ENCODE measurements at regions not wholly inside any gene's neighbourhood (a gene's known extent, or its start where the extent isn't known, plus 50 kb on each side); places are given as distances from the start of the nearest gene placed in this dataset.

- no peak overlapping the region for H4K91ac ChIP-seq (ENCODE audit: insufficient read depth, low read depth, low read length)
- H3K4me2 ChIP-seq (ENCODE audit: low read depth, low read length) = no peak overlapping the region
- no TSS peak for BruUV-seq (replicated peaks)
- no peak overlapping the region for H2BK20ac ChIP-seq (ENCODE audit: low read depth, low read length)
- no peak overlapping the region for H3K9ac ChIP-seq (ENCODE audit: low read depth, low read length)
- no peak overlapping the region for H3K14ac ChIP-seq (replicated peaks; ENCODE audit: low read depth, low read length)
- no peaks in the 10 kb centered on the region for H3K9me1 ChIP-seq (ENCODE audit: insufficient read depth, low read length)
- peaks cover 7% of the 10 kb centered on the region for H3K9me3 ChIP-seq (ENCODE audit: control insufficient read depth, insufficient read depth, low read length)
- in situ Hi-C loops (cut with MboI; ENCODE audit: low sequenced_read_pairs) (no loop called here), dilution Hi-C loops (cut with HindIII; ENCODE audit: low sequenced_read_pairs, unreplicated experiment) (no loop called here), intact Hi-C loops (cut with micrococcal nuclease) (no loop called here)
- no peak overlapping the region for H3K27ac ChIP-seq (ENCODE audit: insufficient read depth, low read length)
- ChIA-PET CTCF (no interaction called here), POLR2A (ENCODE audit: unreplicated experiment) (no interaction called here)
- ATAC-seq (ENCODE audit: low read depth) (no peak), DNase-seq (no peak)
- H3K27me3 ChIP-seq (ENCODE audit: control insufficient read depth, insufficient read depth, low read length) = no peaks in the 10 kb centered on the region
- H3K23ac ChIP-seq (ENCODE audit: low read depth, low read length) = no peak overlapping the region
- no peaks in the 10 kb centered on the region for H4K20me1 ChIP-seq (ENCODE audit: insufficient read depth, low read length)
- no peak overlapping the region for H2BK5ac ChIP-seq (ENCODE audit: low read depth, low read length, poor library complexity, severe bottlenecking)
- no peak overlapping the region for H4K8ac ChIP-seq (ENCODE audit: low read depth in 2 of 2, low read length in 2 of 2)
- H4K5ac ChIP-seq (ENCODE audit: low read depth, low read length) = no peak overlapping the region
- H3K4me1 ChIP-seq (ENCODE audit: control insufficient read depth, insufficient read depth, low read length) = no peaks in the 10 kb centered on the region
- no peak overlapping the region for H2AFZ ChIP-seq (replicated peaks; ENCODE audit: low read length, poor library complexity)
- no peak overlapping the region for H2AK5ac ChIP-seq (ENCODE audit: low read depth, low read length)
- no CpG with 5 or more reads among the region's 2 CpGs for WGBS, 2 experiments (ENCODE audit: extremely low coverage in 2 of 2, insufficient read length in 1 of 2)
- TF ChIP-seq USF2 (IDR thresholded peaks at IDR 0.05; ENCODE audit: low read depth, low read length) = no peak
- TF ChIP-seq CTCF (conservative IDR thresholded peaks at IDR 0.05; ENCODE audit: low read depth, low read length) = no peak
- no peak for TF ChIP-seq MAZ (IDR thresholded peaks at IDR 0.05; ENCODE audit: borderline replicate concordance, low read depth, low read length)
- no peak for TF ChIP-seq MXI1 (IDR thresholded peaks at IDR 0.05; ENCODE audit: borderline replicate concordance, low read depth, low read length)
- TF ChIP-seq NFE2L2 (IDR thresholded peaks at IDR 0.05; ENCODE audit: low read depth, low read length) = no peak
- no peak overlapping the region for H2BK120ac ChIP-seq (ENCODE audit: low read depth, low read length)
- H3K4me3 ChIP-seq (ENCODE audit: insufficient read depth, low read depth, low read length) = no peak overlapping the region
- H3K18ac ChIP-seq (ENCODE audit: low read depth, low read length) = no peak overlapping the region
- H3K36me3 ChIP-seq (ENCODE audit: control insufficient read depth, insufficient read depth, low read length) = no peaks in the 10 kb centered on the region
- H3K79me1 ChIP-seq (ENCODE audit: low read depth in 1 of 2, low read length in 2 of 2) = no peaks in the 10 kb centered on the region
- no peak overlapping the region for H2AK9ac ChIP-seq (replicated peaks; ENCODE audit: low read depth, low read length, poor library complexity)
- H2BK15ac ChIP-seq (ENCODE audit: low read depth, low read length) = no peak overlapping the region
- H3K4ac ChIP-seq (ENCODE audit: low read depth, low read length) = no peak overlapping the region
- H3K56ac ChIP-seq (ENCODE audit: extremely low read depth, insufficient read depth, low read length) = no peak overlapping the region
These were observed 748.5 kb downstream of the NTRK3 start for GRCh38 chr15:87508086-87508485.
